Left lung (tissue), 4 donors: ENCODE measurements at regions not wholly inside any gene's neighbourhood (a gene's known extent, or its start where the extent isn't known, plus 50 kb on each side); places are given as distances from the start of the nearest gene placed in this dataset.

Experiments
- ATAC-seq: fragments of 200-7000 bp; cut with Tn5 transposase; one replicate; pipeline ENCODE4 v1.9.1; 2020; ENCODE audit warnings: moderate library complexity
- DNase-seq, 4 donors: peaks; one replicate each; pipeline ENCODE4 v3.0.0-alpha.2; 2013 to 2020
- H3K27ac ChIP-seq, 2 donors: fragments of 200-600 bp; sonication (generic) in 1 of 2; one replicate each; pipeline versions ENCODE4 v1.5.0 to v1.8.0; 2020 to 2021
- H3K27me3 ChIP-seq, 2 donors: fragments of 200-600 bp; sonication (generic) in 1 of 2; one replicate each; pipeline versions ENCODE4 v1.5.0 to v1.8.0; 2020 to 2021
- H3K36me3 ChIP-seq, 2 donors: fragments of 200-600 bp; sonication (generic) in 1 of 2; one replicate each; pipeline versions ENCODE4 v1.5.0 to v1.8.0; 2020 to 2021
- H3K4me1 ChIP-seq, 2 donors: fragments of 200-600 bp; one replicate each; pipeline ENCODE4 v1.8.0; 2021
- H3K4me3 ChIP-seq, 2 donors: fragments of 200-600 bp; sonication (generic) in 1 of 2; one replicate each; pipeline versions ENCODE4 v1.5.0 to v1.8.0; 2020 to 2021; ENCODE audit warnings: mild to moderate bottlenecking in 1 of 2
- H3K9me3 ChIP-seq, 2 donors: fragments of 200-600 bp; sonication (generic) in 1 of 2; one replicate each; pipeline versions ENCODE4 v1.5.0 to v1.8.0; 2020 to 2021
- intact Hi-C, 2 donors: fragments of 100-400 bp; cut with DNase I; formaldehyde crosslinking; loops; one replicate each; pipeline versions ENCODE4 v1.11.2 to v1.14.2; 2022
- TF ChIP-seq, protein P1 (sequence below), 2 donors: fragments of 200-600 bp; sonication (generic) in 1 of 2; IDR thresholded peaks; one replicate each; pipeline versions ENCODE4 v1.5.0 to v1.8.0; 2021; ENCODE audit warnings: antibody characterized with exemption in 2 of 2
- donor health status: DM: no; HTN: yes; CAD: no.
- donor health status: DM: no; HTN: no; CAD: no.

DNA sequence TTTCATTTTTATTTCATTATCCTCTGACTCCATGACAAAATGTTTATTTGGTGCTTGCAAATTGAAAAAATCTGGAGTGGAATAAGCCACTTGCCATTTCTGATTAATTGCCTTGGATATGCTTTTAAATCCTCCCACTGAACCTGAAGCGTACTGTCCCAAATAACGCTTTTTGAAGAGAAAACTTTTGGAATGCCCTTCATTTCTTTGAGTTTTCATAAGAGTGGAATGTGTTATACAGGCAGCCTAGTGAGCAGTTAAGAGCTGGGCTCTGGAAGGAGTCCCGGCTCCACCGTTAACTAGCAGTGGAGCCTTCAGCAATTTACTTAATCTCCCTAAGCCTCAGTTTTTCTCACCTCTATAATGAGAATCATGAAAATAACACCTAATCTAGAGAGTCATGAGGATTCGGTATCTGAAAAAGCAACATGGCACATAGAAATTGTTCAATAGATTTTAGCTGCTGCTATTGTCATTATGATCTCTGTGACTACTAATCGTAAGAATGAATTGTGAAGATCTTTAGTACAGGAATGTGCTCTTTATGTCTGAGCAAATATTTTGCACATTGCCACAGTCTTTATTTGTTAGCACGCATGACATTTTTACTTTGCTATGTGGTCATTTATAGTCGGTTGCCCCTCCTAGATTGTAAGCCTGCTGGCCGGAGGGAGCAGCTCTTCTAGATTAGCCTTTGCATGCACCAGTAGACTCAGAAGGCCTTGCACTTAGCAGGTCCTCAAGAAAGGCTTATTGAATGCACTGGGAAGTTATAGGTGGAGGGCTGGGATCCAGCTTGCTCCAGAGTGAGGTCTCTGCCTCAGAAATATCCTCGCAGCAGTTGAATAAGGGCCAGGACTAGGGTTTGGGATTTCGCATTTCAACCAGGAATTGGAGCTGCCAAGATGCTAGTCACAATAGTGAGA is 59.4 kb downstream of the PLCE1 start:
- TF ChIP-seq, protein P1, sequence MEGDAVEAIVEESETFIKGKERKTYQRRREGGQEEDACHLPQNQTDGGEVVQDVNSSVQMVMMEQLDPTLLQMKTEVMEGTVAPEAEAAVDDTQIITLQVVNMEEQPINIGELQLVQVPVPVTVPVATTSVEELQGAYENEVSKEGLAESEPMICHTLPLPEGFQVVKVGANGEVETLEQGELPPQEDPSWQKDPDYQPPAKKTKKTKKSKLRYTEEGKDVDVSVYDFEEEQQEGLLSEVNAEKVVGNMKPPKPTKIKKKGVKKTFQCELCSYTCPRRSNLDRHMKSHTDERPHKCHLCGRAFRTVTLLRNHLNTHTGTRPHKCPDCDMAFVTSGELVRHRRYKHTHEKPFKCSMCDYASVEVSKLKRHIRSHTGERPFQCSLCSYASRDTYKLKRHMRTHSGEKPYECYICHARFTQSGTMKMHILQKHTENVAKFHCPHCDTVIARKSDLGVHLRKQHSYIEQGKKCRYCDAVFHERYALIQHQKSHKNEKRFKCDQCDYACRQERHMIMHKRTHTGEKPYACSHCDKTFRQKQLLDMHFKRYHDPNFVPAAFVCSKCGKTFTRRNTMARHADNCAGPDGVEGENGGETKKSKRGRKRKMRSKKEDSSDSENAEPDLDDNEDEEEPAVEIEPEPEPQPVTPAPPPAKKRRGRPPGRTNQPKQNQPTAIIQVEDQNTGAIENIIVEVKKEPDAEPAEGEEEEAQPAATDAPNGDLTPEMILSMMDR (IDR thresholded peaks at IDR 0.05), result no peak
- no peaks in the 10 kb centered on the region for H3K9me3 ChIP-seq
- no peak overlapping the region for H3K27ac ChIP-seq
- H3K4me3 ChIP-seq, result no peak overlapping the region
- intact Hi-C loops, result no loop called here
- H3K27me3 ChIP-seq, result no peaks in the 10 kb centered on the region
- ATAC-seq (no peak), DNase-seq (no peak)
- no peaks in the 10 kb centered on the region for H3K4me1 ChIP-seq
- no peaks in the 10 kb centered on the region for H3K36me3 ChIP-seq

DNA sequence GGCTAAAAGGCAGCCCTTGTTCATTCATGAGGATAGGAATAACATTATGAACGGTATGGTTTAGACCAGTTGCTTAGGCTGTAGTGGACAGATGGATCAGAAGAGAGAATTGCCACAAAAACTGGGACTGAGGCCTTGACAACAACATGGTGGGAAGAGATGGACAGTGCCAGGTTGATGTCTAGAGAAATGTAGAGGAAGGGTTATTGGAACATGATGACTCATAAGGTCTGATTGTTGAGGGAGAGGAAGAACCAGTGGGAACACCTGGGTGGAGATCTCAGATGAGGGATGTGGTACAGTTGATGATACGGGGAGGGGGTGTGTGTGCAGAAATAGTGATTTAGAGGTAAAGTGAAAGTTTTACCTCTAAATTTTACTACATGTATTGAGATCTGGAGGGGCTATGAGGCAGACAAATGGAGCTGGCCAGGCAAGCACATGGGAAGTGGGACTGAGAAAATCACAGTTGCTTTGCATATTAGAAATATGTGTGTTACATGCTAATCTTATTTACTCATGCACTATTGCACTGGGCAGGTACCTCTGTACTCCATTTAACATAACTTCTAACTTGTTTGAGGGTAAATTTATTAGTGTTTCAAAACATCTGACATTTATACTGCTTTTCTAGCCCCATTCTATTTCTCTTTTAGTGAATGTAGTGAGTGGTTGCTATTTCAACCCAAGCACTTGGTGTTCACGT is 65.6 kb downstream of the PLCE1 start:
- DNase-seq (no peak), ATAC-seq (no peak)
- intact Hi-C loops, result no loop called here
- H3K4me3 ChIP-seq, result no peak overlapping the region
- no peak overlapping the region for H3K27ac ChIP-seq
- H3K27me3 ChIP-seq, result no peaks in the 10 kb centered on the region
- H3K36me3 ChIP-seq, result no peaks in the 10 kb centered on the region
- TF ChIP-seq, protein P1 (IDR thresholded peaks at IDR 0.05), result no peak
- H3K9me3 ChIP-seq, result no peaks in the 10 kb centered on the region
- no peaks in the 10 kb centered on the region for H3K4me1 ChIP-seq

DNA sequence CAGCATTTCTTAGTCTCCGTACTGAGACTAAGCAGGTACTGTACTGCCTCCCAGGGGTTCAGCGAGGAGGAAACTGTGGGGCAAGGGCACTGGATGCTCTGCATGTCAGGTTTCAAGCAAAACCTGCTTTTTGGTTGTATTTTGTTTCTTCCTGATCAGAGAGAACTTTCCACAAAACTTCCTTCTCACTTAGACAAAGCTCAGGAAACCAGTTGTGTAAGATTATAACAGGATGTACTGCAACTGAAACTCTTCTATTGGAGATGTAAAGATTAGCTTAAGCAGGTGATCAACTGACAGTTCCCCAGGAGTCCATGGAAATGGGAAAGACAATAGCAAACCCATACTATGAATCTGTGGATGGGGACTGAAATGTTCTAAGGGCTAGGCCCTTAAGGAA is 67.3 kb downstream of the PLCE1 start:
- Histone ChIP-seq H3K4me1 (no peaks in the 10 kb centered on the region), H3K27me3 (no peaks in the 10 kb centered on the region), H3K4me3 (no peak overlapping the region), H3K9me3 (no peaks in the 10 kb centered on the region), H3K27ac (no peak overlapping the region), H3K36me3 (no peaks in the 10 kb centered on the region)
- TF ChIP-seq, protein P1 (IDR thresholded peaks at IDR 0.05), result no peak
- intact Hi-C loops, result no loop called here
- DNase-seq (no peak), ATAC-seq (no peak)

DNA sequence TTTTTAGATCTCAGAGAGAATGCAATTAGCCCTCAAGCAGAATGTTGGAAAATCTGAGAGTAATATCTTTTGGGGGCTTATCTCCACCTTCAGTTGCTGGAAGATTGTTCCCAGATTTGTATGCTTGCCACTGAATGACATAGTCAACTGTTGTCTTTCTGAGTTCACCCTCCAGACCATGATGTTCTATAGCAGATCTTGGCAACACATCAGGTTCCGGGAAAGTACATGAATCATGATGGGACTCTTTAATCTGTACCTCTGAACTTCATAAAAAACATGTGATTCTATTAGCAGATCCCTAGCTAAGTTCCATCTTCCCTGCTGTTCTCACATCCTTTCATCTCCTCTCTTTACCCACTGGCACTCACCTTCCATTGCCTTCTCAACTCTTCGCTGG is 68.9 kb downstream of the PLCE1 start:
- no peak for DNase-seq

DNA sequence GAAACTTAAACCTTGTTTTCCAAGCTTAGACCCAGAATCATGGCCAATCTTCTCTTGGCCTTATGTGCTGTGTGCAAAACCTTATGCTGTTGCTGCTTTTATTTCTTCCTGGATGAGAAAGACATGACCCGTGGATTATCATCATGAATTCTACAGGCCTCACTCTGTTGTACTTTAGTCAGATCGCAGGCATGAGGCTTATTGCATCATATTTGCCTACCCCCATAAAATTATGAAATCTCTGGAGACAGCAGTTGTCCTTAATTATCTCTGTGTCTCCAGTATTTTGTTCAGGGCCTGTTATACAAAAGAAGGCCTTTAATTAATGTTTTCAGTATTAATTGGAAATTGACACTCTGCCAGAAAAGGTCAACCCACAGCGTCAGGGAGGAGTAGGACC is 71.6 kb downstream of the PLCE1 start:
- Histone ChIP-seq H3K27ac (no peak overlapping the region), H3K27me3 (no peaks in the 10 kb centered on the region), H3K4me1 (no peaks in the 10 kb centered on the region), H3K36me3 (no peaks in the 10 kb centered on the region), H3K4me3 (no peak overlapping the region), H3K9me3 (no peaks in the 10 kb centered on the region)
- ATAC-seq, result no peak
- TF ChIP-seq, protein P1 (IDR thresholded peaks at IDR 0.05), result no peak
- no peak for DNase-seq
- intact Hi-C loops, result no loop called here

More for the DNA sequence above, 68.9 kb downstream of the PLCE1 start:
- Histone ChIP-seq H3K4me1 (no peaks in the 10 kb centered on the region), H3K9me3 (no peaks in the 10 kb centered on the region), H3K27ac (no peak overlapping the region), H3K4me3 (no peak overlapping the region), H3K36me3 (no peaks in the 10 kb centered on the region), H3K27me3 (no peaks in the 10 kb centered on the region)
- ATAC-seq, result no peak
- TF ChIP-seq, protein P1 (IDR thresholded peaks at IDR 0.05), result no peak
- intact Hi-C loops, result no loop called here
